ENCODE measurements at regions not wholly inside any gene's neighbourhood (a gene's known extent, or its start where the extent isn't known, plus 50 kb on each side); places are given as distances from the start of the nearest gene placed in this dataset.
"Not testable (repeated sequence)": the region's sequence is repeated elsewhere in the genome, so short reads cannot be mapped to it uniquely, and the experiment has no call there.

DNA sequence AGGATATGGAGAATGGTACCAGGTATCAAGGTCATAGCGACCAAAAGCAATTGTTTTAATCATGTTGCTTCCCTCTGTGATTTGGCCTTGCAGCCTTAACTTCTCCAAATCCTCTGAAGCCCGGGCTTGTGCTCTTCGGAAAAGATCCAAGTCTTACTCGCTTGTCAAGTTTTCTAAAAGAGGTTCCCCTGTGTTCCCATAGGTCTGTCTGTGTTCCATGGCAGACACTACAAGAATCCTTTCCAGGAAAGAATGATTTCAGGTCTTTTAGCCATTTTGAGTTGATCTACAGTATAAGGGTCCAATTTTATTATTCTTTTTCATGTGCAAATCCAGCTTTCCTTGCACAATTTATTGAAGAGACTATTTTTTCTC, 710.6 kb upstream of the DIAPH2 start:
- no peak for DNase-seq (ENCODE audit: low spot score)

DNA sequence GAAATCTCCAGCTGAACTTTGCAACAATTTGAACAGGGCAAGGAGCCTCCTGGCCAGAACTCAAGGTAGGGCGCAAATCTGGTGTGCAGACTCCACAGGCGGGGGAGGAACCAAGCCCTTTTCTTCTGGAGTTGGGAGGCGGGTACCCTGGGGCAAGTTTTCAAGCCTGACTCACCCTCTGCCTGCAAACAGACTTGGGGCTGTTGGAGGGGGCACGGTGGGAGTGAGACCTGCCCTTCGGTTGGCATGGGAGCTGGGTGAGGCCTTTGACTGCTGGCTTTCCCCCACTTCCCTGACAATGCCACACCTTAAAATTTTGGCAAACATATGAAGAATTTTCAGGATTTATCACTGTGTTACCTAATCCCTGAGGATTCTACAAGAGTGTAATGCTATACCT, 709.8 kb upstream of the DIAPH2 start:
- DNase-seq (ENCODE audit: low spot score) = no peak

DNA sequence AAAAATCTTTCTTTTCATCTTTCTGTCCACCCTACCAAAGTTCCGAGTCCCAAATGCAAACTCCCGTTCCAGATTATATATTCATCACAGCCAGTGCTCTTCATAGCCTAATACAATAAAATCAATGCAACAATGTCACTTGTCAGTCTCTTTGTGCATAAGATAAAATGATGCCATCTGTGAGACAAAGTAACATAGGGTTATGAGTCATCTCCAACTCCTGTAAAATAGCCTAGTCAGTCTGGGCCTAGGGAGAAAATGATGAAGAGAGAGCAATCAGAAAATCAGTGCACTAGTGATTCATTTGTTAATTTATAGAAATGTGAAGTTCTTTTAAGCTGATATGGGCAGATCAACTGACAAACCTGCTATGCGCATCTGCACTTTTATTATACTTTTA, 689.1 kb upstream of the DIAPH2 start:
- DNase-seq (ENCODE audit: low spot score) = no peak

- DNase-seq (ENCODE audit: low spot score) = no peak
Measured at GRCh38 chrX:95996294-95996693, 688.3 kb upstream of the DIAPH2 start.

DNA sequence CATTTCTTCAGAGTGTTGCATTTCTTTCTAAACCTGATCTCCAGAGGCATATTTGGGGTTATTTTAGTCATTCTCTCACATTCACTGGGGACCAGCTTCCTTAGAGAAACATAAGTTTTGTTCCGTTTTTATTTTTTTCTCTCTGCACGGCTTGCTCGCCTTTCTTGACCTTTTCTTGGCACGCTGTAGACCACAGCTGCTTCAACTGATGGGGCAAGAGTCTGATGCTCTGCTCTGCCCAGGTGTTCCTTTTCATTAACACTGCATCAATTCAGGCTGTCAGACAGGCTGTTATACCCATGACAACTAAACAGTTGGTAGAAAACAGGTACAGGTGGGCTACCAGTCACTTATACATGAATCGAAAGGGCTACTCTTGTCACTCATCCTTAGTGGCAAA, 682.2 kb upstream of the DIAPH2 start:
- DNase-seq (ENCODE audit: low spot score) = no peak

DNA sequence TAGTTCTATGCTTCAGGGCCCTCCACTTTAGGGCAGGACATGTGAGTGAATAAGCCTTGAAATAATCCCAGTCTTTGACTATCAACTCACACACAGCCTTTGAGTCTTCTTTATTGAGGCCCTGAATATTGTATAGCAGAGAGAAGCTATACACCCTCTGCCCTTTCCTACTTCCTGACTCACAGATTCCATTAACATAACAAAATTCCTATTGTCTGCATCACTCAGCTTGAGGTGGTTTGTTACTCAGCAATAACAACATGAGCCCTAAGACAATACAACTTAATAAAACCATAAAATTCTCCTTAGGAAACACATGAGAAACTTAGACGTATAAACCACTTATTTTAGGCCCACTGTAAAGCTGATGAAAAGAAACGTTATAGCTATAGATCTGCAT, 680.3 kb upstream of the DIAPH2 start:
- DNase-seq (ENCODE audit: low spot score) = no peak

- DNase-seq (ENCODE audit: low spot score) = no peak
Measured at GRCh38 chrX:96006281-96006680, 678.4 kb upstream of the DIAPH2 start.

DNA sequence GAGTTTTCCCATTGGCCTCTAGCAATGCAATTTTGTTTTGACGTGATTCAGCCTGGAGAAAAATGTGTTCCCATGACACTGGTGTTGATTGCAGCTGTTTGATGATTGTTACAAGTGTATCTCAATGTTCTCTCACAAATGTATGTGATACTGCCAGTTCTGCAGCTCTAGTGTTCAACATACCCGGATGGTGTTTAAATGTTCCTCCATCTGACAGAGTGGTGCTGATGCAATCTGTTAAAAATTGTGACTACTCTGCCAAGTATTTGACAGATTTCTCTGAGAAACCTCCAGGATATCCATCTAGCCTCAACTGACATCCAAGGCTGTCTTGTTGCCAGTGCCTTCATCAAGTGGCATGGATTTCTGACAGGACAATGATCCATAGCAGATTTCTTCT, 657.2 kb upstream of the DIAPH2 start:
- no peak for DNase-seq (ENCODE audit: low spot score)

GRCh38 chrX:96052078-96052477, 632.6 kb upstream of the DIAPH2 start:
- DNase-seq (ENCODE audit: low spot score) = no peak

DNA sequence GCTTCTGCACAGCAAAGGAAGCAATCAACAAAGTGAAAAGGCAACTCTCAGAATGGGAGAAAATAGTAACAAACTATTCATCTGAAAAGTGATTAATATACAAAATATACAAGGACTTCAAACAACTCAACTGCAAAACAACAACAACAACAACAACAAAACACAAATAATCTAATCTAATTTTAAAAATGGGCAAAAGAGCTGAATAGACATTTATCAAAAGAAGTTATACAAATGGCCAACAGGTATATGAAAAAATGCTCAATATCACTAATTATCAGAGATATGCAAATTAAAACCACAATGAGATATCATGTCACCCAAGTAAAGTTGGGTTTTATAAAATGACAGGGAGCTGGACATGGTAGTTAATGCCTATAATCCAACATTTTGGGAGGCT, 602.8 kb upstream of the DIAPH2 start:
- DNase-seq (ENCODE audit: low spot score) = no peak

GRCh38 chrX:96094616-96095015, 590.0 kb upstream of the DIAPH2 start:
- DNase-seq (ENCODE audit: low spot score) = peak; percentile 1

DNA sequence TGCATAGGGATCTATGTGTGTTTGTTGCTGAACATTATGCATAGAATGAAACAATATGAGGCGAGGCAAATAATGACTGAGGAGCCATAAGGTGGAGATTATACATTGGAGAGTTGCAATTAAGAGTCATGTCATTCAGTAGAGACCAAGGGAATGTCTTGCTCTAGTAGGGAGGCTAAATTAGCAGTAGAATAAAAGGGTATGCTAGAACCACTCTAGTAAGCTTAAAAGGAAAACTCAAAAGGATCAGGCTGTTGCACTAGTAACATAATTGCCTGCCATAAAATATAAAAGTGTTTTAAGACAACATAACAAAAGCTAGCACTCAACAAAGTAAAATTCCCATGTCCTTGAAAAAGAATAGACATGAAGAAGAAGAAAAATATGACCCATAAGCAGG, 586.2 kb upstream of the DIAPH2 start:
- no peak for DNase-seq (ENCODE audit: low spot score)

DNA sequence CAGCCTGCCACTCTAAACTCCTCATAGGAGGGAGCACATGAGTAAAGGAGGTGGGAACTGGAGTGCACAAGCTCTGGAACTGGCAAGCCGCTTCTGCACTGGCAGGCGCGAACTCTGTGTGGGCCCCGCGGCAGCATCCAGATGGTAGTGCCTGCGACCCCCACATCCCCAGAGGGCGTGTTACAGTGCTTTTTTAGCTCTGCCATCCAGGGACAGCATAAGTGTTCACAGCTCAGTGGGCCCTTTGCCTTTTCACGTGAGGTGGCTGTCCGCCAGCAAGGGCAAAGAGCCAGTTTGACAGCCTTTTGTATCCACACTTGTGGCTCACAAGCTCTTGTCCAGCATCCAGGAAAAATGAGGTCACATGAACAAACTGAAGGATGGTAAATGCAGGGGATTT, 581.6 kb upstream of the DIAPH2 start:
- DNase-seq (ENCODE audit: low spot score) = no peak

DNA sequence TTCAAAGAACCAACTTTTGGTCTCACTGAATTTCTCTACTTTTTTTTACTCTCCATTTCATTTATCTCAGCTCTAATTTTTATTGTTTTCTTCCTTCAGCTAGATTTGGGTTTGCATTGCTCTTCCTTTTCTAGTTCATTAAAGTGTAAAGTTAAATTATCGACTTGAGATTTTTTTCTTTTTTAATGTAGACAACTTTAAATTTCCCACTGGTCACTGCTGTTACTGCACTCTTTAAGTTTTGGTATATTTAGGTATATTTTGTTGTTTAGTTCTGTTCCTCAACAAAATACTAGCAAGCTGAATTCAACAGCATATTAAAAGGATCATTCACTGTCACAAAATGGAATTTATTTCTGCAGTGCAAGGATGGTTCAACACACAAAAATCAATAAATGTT, 572.0 kb upstream of the DIAPH2 start:
- DNase-seq (ENCODE audit: low spot score) = no peak

DNA sequence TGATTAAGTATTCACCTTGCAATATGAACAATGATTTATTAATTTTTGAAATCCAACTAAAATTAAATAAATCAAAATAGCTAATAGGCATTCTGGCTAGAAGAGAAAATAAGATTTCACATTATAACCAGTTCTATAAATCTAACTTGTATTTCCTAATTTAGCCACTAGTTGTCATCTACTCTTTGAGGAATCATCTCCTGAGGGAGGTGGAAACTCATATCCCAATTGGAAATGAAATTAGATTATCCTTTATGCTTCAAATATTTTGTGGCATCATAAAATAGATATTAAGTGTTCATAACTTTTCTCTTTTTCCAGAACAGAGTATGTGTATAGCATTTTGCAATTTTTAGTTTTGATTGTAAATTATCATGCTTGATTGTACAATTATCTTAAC, 558.5 kb upstream of the DIAPH2 start:
- DNase-seq (ENCODE audit: low spot score) = no peak

GRCh38 chrX:96128058-96128457, 556.6 kb upstream of the DIAPH2 start:
- not testable (repeated sequence) for DNase-seq (ENCODE audit: low spot score)

DNA sequence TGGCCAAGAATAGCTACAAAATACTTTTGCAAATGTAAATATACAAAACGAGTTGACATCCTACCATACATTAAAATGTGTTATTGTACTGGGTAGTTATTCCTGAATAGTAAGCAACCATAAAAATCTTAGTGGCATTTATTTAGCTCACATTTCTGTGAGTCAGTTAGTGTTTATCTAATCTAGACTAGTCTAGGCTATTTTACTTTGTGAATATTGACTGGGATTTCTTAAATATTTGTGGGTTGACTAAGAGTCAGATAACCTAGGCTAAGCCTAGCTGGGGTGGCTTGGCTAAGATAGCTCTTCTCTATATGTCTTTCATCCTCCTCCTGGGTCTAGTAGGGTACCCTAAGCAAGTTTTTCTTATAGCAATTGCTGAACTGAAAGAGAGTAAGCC, 543.8 kb upstream of the DIAPH2 start:
- DNase-seq (ENCODE audit: low spot score) = no peak

DNA sequence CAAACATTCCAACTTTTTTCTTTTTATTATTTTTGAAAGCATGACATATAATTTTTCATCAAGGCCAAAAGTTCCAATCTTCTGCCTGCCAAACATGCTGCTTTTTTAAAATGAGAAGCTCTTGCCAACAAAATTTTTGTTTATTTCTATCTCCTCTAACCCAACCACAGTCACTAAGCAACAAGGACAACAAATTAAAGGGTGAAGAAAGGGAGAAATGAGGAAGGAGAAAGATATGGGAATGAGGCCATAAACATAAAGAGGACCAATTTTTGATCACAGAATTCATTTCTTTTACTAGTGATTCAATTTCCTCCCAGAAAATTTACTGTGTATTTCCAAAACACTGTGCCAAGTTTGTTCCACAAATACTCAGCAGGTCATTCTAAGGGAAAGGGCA, 537.0 kb upstream of the DIAPH2 start:
- DNase-seq (ENCODE audit: low spot score) = no peak

DNA sequence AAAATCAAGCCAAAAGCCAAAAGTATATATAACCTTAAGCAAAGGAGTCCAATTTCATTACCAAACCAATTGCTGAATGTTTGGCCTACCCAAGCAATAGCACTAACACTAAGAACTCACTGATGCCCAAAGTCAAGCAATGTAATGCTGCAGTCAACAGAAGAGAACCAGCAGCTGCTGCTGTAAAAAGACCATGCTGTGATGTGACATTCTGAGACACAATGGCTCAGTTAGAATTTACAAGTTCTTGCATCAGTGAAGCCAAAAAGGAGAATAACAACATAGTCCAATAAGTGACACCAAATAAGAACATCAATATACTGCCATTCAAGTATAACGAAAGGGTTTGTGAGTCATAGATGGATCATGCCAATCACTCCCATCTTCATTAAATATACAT, 514.0 kb upstream of the DIAPH2 start:
- DNase-seq (ENCODE audit: low spot score) = no peak

DNA sequence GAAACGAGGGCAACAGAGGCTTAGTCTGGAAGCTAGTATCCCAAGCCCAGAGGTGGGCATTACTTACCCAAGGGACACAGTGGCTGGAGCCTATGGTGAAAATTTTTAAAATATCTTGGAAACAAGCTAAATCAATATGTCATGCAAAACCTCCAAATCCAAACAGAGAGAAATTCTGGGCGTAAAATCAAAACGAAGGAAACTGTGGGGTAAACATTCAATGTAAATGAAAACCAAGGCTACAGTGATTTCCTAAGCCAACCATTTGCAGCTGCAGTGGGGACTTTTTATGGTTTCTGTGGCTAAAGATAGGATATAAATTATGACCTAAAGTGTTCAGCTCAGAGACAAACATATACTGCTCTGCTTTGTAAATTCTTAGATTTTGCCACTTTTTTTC, 507.7 kb upstream of the DIAPH2 start:
- DNase-seq (ENCODE audit: low spot score) = no peak

GRCh38 chrX:96181605-96182004, 503.0 kb upstream of the DIAPH2 start:
- DNase-seq (ENCODE audit: low spot score) = no peak

GRCh38 chrX:96182366-96182765, 502.3 kb upstream of the DIAPH2 start:
- no peak for DNase-seq (ENCODE audit: low spot score)

DNA sequence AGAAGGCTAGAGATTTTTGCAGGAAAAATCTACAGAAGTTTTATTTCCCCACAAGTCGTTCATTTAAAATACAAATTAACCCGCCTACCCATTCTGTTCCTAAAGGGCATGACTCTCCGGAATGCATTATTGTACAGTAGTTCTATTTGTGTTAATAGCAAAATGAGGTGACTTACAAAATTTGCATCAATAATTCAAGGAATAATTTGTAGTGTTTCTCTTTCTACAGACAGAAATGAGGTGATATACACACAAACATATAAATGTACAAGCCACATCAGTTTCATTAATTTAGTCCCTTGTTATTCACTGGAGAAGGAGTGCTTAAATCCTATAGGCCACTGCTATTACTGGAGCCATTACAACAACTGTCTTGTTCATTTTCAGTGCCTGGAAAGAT, 501.3 kb upstream of the DIAPH2 start:
- DNase-seq (ENCODE audit: low spot score) = no peak

DNA sequence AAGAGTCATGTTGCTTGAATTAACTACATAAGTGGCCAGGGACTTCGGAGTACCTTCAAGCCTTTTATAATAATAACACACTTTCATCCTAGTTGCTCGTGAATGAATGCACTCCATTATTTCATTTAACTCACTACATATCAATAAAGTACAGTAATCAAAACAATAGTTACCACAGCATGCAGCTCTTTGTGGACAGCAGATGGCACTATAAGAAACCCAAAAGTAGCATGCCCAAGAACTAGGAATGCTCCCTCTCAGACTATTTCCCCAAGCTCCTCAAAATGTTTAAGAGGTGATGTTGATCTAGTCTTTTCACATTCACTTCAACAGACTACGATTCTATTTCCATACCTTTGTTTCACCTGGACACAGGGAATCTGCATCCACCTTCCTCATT, 500.8 kb upstream of the DIAPH2 start:
- DNase-seq (ENCODE audit: low spot score) = peak; percentile 0

GRCh38 chrX:96204928-96205327, 479.7 kb upstream of the DIAPH2 start:
- DNase-seq (ENCODE audit: low spot score) = no peak
